ENCODE measurements at regions not wholly inside any gene's neighbourhood (a gene's known extent, or its start where the extent isn't known, plus 50 kb on each side); places are given as distances from the start of the nearest gene placed in this dataset.
A peak's percentile ranks its signal among the peaks of the same experiment; 100 is the strongest.

DNA sequence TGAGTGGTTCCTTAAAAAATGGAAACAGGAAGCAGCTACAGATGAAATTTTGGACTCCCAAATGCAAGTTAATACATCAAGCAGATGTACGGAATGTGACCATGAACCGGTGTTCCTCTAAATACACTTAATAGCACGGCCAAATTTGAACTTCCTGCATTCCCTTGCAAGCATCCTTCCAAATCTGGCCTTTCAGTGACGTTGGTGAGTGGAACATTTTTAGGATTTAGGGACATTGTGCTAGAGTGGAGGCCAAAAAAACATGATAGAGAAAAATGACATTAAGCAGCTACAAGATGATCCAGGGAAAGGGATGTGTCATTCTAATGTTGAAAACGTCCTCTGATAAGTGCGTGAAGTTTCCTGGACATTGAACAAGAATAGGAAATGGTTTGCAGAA is 62.1 kb downstream of the CTAGE1 start:
- no peak overlapping the region for H3K4me3 ChIP-seq (ENCODE audit: low read depth, low read length)
- TF ChIP-seq, protein P1, sequence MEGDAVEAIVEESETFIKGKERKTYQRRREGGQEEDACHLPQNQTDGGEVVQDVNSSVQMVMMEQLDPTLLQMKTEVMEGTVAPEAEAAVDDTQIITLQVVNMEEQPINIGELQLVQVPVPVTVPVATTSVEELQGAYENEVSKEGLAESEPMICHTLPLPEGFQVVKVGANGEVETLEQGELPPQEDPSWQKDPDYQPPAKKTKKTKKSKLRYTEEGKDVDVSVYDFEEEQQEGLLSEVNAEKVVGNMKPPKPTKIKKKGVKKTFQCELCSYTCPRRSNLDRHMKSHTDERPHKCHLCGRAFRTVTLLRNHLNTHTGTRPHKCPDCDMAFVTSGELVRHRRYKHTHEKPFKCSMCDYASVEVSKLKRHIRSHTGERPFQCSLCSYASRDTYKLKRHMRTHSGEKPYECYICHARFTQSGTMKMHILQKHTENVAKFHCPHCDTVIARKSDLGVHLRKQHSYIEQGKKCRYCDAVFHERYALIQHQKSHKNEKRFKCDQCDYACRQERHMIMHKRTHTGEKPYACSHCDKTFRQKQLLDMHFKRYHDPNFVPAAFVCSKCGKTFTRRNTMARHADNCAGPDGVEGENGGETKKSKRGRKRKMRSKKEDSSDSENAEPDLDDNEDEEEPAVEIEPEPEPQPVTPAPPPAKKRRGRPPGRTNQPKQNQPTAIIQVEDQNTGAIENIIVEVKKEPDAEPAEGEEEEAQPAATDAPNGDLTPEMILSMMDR (IDR thresholded peaks at IDR 0.05; ENCODE audit: insufficient read depth, low read length, poor library complexity, severe bottlenecking), result no peak
- H3K36me3 ChIP-seq (ENCODE audit: control insufficient read depth, insufficient read depth, low read length), result no peaks in the 10 kb centered on the region
- no peak for DNase-seq (ENCODE audit: low read depth)
- H3K27me3 ChIP-seq (ENCODE audit: control insufficient read depth, insufficient read depth, low read length), result peaks cover 4% of the 10 kb centered on the region

DNA sequence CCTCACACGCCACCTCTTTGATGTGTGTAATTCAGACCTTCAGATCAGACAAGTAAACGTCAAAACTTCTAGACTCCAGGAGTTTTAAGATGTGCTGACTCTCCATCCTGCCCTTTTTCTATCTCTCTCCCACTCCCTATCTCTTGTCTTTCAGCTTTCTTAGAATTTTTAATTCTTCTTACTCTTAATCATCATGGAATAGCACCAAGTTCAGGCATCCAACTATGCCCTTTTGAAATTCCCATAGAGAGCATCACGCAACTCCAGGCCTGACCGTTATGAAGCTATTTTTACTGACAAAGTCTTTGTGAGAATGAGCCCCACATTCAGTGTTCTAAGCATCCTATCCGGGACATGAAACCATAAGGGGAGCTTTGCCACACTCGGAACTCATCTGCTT is 62.6 kb downstream of the CTAGE1 start:
- DNase-seq (ENCODE audit: low read depth), result no peak
- TF ChIP-seq, protein P1 (IDR thresholded peaks at IDR 0.05; ENCODE audit: insufficient read depth, low read length, poor library complexity, severe bottlenecking), result no peak
- H3K36me3 ChIP-seq (ENCODE audit: control insufficient read depth, insufficient read depth, low read length), result no peaks in the 10 kb centered on the region
- peaks cover 4% of the 10 kb centered on the region for H3K27me3 ChIP-seq (ENCODE audit: control insufficient read depth, insufficient read depth, low read length)
- no peak overlapping the region for H3K4me3 ChIP-seq (ENCODE audit: low read depth, low read length)

DNA sequence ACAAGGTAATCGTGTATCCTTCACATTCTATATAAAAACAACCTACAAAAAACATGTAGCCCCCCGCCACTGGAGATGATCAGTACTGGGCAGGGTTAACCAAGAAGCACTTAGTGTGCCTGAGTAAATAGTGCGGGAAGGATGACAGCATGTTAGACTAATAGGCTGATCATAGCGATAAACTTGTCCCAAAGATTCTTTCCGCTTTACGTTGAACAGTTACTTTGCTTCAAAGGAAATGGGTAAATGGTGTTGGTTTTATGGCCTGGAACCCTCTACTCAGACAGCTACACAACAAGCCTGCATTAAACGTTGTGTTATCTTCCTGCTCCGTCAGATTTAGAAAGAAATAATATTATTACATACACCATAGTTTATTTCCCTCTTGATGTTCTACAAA is 67.7 kb downstream of the CTAGE1 start:
- no peak for DNase-seq (ENCODE audit: low read depth)
- Histone ChIP-seq H3K27me3 (ENCODE audit: control insufficient read depth, insufficient read depth, low read length) (peaks cover 18% of the 10 kb centered on the region), H3K4me3 (ENCODE audit: low read depth, low read length) (no peak overlapping the region), H3K36me3 (ENCODE audit: control insufficient read depth, insufficient read depth, low read length) (no peaks in the 10 kb centered on the region)
- TF ChIP-seq, protein P1 (IDR thresholded peaks at IDR 0.05; ENCODE audit: insufficient read depth, low read length, poor library complexity, severe bottlenecking), result no peak

DNA sequence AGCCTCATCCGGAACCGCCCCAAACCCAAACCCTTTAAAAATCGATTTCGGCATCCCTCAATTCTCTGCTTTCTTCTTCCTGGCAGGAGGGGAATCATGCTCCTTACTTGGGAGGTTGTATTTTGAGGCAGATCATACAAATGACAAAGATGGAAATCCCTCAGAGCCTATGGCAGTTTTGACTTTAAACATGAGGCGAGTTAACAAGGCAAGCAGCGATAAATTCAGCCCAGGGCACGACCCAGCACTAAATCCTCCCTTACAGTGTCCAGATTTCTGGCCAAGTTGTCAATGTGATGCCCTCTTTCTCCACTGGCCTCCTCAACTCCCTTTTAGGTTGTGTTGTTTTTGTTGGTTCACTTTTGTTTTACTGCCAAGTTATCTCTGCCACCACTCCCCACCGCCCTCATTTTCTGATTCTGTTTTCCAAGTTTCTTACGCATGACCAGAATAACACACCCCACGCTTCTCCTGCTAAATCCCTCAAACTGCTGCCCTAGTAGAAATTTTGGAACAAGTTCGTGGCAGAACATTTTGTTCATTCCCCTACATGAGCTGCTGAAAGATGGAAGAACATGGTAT is 68.3 kb downstream of the CTAGE1 start:
- Histone ChIP-seq H3K36me3 (ENCODE audit: control insufficient read depth, insufficient read depth, low read length) (no peaks in the 10 kb centered on the region), H3K27me3 (ENCODE audit: control insufficient read depth, insufficient read depth, low read length) (peaks cover 18% of the 10 kb centered on the region), H3K4me3 (ENCODE audit: low read depth, low read length) (peak overlapping the region; percentile 46)
- DNase-seq (ENCODE audit: low read depth), result no peak
- TF ChIP-seq, protein P1 (IDR thresholded peaks at IDR 0.05; ENCODE audit: insufficient read depth, low read length, poor library complexity, severe bottlenecking), result no peak

DNA sequence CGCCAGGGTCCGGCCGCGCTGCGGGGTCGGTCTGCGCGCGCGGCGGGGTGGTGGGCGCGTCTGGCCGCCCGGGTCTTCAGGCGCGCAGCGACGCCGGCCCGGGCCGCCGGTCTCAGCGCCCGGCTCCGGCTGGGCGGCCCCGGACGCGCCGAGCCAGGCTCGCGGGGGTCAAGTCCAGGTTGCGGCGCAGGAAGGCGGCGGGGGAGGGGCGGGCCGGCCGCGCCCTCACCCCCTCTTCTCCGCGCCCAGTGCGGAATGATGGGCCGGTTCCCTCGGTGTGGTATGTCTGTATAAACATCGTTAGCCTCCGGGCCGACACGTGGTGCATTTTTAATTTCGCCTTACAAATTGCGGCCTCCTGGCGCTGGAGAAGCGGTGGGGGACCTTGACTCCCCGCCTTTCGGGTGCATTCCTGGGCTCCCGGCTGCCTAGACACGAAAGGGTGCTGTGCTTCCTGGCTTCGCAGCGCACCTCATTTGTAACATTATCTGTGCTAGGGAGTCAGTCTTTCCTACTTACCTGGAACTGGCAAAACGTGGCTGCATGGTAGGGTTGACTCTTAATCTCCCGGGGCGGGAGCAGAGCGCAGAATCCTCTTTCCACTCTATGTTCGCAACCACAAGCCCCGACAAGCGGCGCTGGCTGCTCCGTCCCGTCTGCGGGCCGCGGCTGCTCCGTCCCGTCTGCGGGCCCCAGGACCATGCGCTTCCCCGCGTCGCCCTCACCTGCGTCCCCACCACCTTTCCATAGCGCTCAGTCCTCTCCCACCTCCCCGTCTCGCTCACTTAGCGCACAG is 69.0 kb downstream of the CTAGE1 start:
- no peak for DNase-seq (ENCODE audit: low read depth)
- peak overlapping the region; percentile 46 for H3K4me3 ChIP-seq (ENCODE audit: low read depth, low read length)
- TF ChIP-seq, protein P1 (IDR thresholded peaks at IDR 0.05; ENCODE audit: insufficient read depth, low read length, poor library complexity, severe bottlenecking), result no peak
- no peaks in the 10 kb centered on the region for H3K36me3 ChIP-seq (ENCODE audit: control insufficient read depth, insufficient read depth, low read length)
- H3K27me3 ChIP-seq (ENCODE audit: control insufficient read depth, insufficient read depth, low read length), result peaks cover 18% of the 10 kb centered on the region
